Esophagus muscularis mucosa (tissue), 3 donors: ENCODE measurements at regions not wholly inside any gene's neighbourhood (a gene's known extent, or its start where the extent isn't known, plus 50 kb on each side); places are given as distances from the start of the nearest gene placed in this dataset.

Experiments
- POLR2A ChIP-seq: fragments of 450-650 bp; IDR thresholded peaks from one replicate; pipeline ENCODE4 v1.6.1; 2017; ENCODE audit warnings: antibody characterized with exemption, moderate library complexity, mild to moderate bottlenecking, low read depth
- POLR2AphosphoS5 ChIP-seq, 2 donors: sonication (generic); formaldehyde crosslinking; IDR thresholded peaks; one replicate each; pipeline ENCODE4 v1.6.1; 2017; ENCODE audit warnings: antibody characterized with exemption in 2 of 2
- TF ChIP-seq, protein P1 (sequence below), 3 experiments: fragments of 200-600 bp in 2 of 3; fragments of 450-650 bp in 1 of 3; sonication (generic) in 2 of 3; IDR thresholded peaks; one replicate each; pipeline ENCODE4 v1.5.1; 2017 to 2019; ENCODE audit warnings: antibody characterized with exemption in 3 of 3, mild to moderate bottlenecking in 2 of 3, moderate library complexity in 1 of 3

GRCh38 chr11:115631609-115632008 lies 127.4 kb upstream of the CADM1 start:
- TF ChIP-seq, protein P1, sequence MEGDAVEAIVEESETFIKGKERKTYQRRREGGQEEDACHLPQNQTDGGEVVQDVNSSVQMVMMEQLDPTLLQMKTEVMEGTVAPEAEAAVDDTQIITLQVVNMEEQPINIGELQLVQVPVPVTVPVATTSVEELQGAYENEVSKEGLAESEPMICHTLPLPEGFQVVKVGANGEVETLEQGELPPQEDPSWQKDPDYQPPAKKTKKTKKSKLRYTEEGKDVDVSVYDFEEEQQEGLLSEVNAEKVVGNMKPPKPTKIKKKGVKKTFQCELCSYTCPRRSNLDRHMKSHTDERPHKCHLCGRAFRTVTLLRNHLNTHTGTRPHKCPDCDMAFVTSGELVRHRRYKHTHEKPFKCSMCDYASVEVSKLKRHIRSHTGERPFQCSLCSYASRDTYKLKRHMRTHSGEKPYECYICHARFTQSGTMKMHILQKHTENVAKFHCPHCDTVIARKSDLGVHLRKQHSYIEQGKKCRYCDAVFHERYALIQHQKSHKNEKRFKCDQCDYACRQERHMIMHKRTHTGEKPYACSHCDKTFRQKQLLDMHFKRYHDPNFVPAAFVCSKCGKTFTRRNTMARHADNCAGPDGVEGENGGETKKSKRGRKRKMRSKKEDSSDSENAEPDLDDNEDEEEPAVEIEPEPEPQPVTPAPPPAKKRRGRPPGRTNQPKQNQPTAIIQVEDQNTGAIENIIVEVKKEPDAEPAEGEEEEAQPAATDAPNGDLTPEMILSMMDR (IDR thresholded peaks at IDR 0.05) = no peak
- TF ChIP-seq POLR2A = no peak
- no peak for TF ChIP-seq POLR2AphosphoS5 (IDR thresholded peaks at IDR 0.05)
